Thyroid gland (tissue), 4 donors: ENCODE measurements at regions not wholly inside any gene's neighbourhood (a gene's known extent, or its start where the extent isn't known, plus 50 kb on each side); places are given as distances from the start of the nearest gene placed in this dataset.

Experiments
- CTCF ChIP-seq, 6 experiments: fragments of 200-600 bp in 3 of 6; fragments of 450-650 bp in 3 of 6; sonication (generic) in 3 of 6; IDR thresholded peaks; one replicate each; pipeline ENCODE4 v1.5.1; 2016 to 2019; ENCODE audit warnings: antibody characterized with exemption in 6 of 6, mild to moderate bottlenecking in 2 of 6, inconsistent platforms in 1 of 6, moderate library complexity in 1 of 6
- POLR2A ChIP-seq, 2 donors: fragments of 450-650 bp; IDR thresholded peaks; one replicate each; pipeline ENCODE4 v1.6.1; 2017; ENCODE audit warnings: antibody characterized with exemption in 2 of 2, mild to moderate bottlenecking in 2 of 2, moderate library complexity in 1 of 2

GRCh38 chr4:32117693-32118092 lies 1397.5 kb downstream of the PCDH7 start:
- TF ChIP-seq POLR2A (IDR thresholded peaks at IDR 0.05) (no peak), CTCF (IDR thresholded peaks at IDR 0.05) (no peak)
